GM21723 (cell line): ENCODE measurements at regions not wholly inside any gene's neighbourhood (a gene's known extent, or its start where the extent isn't known, plus 50 kb on each side); places are given as distances from the start of the nearest gene placed in this dataset.
"Not testable (repeated sequence)": the region's sequence is repeated elsewhere in the genome, so short reads cannot be mapped to it uniquely, and the experiment has no call there.

Experiments used
- ATAC-seq: cut with Tn5 transposase; IDR thresholded peaks from one replicate; pipeline ENCODE4 v1.9.1; 2021; ENCODE audit warnings: mild to moderate bottlenecking, moderate library complexity; ENCODE audit not compliant: unreplicated experiment

DNA sequence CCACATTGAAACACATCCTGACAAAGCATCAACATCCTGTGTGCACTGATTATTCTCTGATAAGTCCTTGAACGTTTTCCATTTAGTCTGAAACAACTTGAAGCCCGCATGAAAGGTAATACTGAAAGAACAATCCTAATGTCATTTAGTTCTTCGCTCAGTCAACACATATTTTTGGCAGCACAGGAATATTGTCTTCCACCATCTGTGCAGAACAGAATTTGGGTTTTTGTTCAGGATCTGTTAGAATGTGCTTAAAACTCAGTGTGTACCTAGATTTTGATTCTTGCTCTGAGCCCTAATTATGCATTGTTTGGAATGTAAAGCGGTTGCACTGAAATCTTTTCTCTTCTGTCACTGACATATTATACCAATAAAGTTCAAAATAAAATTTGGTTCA, 1036.6 kb downstream of the CDH11 start:
- no peak for ATAC-seq

DNA sequence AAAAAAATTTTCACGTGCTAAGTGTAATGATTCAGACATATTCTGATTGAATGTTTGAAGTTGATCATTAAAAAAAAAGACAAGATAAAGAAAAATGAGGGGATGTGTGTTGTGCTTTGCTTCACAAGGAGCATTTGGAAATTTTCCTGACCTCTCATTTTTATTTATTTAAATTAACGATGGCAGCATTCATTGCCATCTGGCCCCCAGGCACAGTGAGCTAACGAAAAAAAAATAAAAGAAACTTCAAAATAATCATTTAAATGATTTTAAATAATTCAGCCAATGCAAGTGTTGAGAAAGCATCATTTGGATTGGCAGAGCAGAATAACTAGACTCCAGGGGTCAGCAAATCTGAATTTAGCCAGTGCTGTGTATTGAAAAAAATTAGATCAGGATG, 1037.2 kb downstream of the CDH11 start:
- no peak for ATAC-seq

DNA sequence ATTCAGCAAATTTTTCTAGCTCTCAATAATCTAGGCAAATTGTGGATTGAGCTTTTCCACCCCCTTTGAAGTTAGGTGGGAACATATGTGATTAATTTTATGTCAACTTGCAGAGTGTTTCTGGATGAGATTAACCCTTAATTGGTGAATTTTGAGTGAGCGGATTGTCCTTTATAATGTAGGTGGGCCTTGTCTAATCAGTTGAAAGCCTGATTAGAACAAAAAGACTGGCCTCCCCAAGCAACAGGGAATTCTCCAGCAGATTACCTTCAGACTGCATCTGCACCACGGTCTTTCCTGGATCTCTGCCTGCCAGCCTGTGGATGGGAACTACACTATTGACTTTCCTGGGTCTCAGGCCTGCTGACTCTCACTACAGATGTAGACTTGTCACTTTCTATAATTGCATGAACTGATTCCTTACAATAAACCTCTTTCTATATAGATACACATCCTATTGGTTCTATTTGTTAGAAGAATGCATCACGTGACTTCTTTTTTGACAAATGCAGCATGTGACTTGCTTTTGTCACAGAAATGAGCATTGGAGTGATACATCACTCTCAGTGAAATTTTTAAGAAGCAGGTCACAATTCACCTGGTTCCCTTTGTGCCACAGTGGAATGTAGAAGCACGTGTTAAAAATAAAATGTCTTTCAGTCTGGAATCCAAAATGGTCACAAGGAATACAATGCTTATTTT, 1038.3 kb downstream of the CDH11 start:
- no peak for ATAC-seq

DNA sequence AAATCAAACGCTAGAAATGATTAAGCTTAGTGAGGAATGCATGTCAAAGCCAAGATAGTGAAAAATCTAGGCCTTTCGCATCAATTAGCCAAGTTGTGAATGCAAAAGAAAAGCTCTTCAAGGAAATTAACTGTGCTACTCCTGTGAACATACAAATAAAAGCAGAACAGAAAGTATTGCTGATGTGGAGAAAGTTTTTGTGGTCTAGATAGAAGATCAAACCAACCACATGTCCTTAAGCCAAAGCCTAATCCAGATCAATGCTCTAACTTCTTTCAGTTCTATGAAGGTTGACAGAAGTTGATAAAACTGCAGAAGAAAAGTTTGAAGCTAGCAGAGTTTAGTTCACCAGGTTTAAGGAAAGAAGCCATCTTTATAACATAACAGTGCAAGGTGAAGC, 1044.6 kb downstream of the CDH11 start:
- ATAC-seq: no peak

DNA sequence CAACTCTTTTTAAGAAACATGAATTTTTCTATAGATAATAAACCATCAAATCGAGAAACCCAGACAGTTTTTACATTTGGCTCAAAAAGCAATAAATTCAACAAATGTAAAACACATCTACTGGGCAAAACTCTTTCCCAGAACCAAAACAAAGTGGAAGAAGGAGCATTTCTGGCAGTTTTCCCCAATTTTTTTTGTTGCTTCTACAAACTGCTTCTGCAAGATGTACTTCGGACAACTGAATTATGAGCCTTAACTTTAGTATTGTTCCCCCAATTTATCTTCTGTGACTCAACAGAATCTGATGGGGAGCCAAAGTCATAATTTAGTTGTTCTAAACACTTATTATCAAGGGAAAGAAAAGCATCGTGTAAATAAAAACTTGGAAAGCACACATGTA, 1047.2 kb downstream of the CDH11 start:
- no peak for ATAC-seq

DNA sequence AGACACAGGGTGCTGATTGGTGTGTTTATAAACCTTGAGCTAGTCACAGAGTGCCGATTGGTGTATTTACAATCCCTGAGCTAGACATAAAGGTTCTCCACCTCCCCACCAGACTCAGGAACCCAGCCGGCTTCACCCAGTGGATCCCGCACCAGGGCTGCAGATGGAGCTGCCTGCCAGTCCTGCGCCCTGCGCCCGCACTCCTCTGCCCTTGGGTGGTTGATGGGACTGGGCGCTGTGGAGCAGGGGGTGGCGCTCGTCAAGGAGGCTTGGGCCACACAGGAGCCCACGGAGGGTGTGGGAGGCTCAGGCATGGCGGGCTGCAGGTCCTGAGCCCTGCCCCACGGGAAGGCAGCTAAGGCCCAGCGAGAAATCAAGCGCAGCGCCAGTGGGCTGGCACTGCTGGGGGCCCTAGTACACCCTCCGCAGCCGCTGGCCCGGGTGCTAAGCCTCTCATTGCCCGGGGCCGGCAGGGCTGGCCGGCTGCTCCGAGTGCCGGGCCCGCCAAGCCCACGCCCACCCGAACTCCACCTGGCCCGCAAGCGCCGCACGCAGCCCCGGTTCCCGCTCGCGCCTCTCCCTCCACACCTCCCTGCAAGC, 1049.6 kb downstream of the CDH11 start:
- ATAC-seq: not testable (repeated sequence)

DNA sequence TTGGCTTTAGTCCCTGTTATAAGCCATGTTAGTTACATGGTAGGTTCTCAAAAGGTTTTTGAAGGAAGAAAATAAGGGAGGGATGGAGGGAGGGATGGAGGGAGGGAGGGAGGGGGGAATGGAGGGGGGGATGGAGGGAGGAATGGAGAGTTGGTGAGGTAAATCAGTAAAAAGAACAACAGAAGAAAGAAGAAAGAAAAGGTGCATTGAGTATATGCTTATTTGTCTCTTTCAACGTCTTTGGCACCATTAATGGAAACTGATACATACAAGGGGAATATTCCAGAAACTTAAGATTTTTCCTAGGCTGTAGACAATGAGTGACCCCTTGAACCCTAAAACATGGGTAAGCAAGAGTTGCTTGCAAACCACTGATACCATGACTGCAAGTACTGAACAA, 1056.3 kb downstream of the CDH11 start:
- no peak for ATAC-seq

DNA sequence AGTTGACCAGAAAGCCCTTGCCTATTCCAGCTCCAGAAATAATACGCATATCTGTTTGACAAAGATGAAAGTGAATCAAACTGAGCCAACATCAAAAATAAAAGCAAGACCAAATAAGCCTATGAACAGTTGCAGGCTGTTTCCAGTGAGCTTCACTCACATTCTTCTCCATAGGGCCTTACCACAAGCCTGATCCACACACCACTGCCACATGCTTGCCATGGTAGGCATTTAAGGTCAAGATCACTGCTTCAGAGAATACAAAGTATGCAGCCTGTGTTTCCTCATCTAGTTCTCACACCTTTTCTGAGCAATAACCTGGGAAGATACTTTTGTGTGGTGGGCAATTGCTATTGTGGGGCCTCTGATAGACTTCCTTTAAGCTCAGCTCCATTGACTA, 1060.2 kb downstream of the CDH11 start:
- no peak for ATAC-seq

DNA sequence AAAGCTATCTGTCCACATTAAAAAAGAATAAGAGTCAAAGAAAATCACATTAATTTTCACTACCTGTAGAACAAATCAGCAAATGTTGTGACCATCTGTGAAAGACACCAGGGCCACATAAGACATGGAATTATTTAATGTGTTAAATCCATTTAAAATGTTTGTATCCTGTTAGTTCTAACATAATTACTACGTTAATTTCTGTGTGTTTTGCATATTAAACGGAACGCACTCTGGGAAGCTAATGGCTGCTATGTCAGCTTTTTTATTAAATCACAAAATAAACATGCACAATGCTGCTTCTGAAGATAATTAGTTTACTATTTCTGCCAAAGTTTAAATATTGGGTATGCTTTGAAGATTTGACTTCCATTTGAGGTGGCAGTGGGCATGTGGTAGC, 1061.2 kb downstream of the CDH11 start:
- ATAC-seq: no peak

DNA sequence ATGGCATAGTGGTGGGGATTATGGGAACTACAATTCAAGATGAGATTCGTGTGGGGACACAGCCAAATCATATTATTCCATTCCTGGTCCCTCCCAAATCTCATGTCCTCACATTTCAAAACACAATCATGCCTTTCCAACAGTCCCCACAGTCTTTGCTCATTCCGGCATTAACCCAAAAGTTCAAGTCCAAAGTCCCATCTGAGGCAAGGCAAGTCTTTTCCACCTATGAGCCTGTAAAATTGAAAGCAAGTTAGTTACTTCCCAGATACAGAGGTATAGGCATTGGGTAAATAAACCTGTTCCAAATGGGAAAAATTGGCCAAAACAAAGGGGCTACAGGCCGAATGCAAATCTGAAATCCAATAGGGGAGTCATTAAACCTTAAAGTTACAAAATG, 1063.2 kb downstream of the CDH11 start:
- ATAC-seq: no peak

DNA sequence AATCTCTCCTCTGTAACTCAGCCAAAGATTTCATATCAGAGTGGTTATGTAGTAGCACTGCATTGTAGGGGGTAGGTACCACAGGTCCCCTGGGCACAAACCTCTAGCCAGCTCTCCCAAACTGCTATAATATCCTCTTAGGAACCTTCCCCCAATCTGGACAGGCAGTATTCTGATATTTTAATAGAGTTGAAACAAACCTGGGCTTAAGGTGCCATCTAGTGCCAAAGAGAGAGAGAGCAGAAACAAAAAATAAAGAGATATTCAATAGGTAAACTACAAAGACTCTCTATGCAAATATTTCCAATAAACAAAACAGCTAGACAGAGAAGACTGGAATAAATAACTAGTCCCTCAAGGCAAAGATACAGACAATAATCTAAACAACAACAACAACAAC, 1070.0 kb downstream of the CDH11 start:
- no peak for ATAC-seq

DNA sequence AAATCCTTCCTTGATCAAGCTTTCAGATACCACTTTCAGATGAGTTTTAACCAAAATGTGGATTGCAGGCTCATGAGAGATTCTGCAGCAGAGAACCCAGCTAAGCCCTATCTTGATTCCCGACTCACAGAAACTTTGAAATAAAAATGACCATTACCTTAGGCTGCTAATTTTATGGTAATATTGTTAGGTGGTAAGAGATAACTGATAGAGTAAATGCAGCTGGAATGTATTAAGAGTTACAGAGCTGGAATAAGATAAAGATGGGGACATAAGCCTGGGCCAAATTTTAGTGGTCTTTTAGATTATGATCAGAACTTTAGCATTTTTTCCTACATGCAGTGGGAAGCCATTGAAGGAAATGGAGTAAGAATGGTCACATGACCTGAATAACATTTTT, 1074.0 kb downstream of the CDH11 start:
- ATAC-seq: no peak

DNA sequence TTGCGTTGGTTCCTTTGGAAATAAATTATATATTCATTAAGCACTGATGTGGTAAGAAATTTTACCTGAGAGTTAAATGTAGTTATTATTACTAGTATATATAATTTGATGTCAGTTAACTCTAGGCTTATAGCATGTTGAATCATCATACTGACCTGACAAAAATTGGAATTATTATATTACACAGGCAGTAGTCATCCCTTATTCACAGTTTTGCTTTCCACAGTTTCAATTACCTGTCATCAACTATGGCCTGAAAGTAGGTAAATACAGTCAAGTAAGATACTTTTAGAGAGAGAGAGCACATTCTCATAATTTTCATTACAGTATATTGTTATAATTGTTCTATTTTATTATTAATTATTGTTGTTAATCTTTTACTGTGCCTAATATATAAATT, 1074.7 kb downstream of the CDH11 start:
- no peak for ATAC-seq

DNA sequence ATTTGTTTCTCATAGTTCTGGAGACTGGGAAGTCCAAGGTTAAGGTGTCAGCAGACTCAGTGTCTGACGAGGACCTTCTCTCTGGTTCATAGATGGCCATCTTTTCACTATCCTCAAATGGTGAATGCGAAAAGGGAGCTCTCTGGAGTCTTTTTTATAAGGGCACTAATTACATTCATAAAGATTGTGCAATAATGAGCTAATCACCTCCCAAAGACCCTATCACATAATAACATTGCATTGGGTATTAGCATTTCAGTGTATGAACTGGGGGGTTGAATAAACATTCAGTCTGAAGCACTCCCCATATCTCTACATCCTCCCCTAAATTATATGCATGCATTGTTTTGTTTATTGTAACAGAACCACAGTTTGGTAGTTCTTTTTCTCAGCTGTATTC, 1086.5 kb downstream of the CDH11 start:
- ATAC-seq: no peak

DNA sequence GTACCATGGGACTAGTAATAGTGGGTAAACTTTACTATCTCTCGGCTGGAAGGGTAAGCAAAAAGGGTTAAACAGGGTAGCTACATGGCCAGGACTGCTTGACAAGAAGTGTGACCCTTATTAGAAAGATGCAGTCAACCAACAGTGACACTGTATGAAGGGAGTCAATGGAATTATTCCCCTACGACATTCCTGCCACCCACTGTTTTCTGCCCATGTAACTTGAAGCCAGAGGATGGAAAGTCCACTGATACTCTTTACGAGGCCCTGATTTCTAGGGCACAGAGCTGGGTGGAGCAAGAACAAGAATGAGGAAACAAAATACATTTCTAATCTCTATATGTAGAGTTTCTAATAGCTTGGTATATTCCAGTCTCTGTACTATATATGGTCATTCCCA, 1102.5 kb downstream of the CDH11 start:
- no peak for ATAC-seq

DNA sequence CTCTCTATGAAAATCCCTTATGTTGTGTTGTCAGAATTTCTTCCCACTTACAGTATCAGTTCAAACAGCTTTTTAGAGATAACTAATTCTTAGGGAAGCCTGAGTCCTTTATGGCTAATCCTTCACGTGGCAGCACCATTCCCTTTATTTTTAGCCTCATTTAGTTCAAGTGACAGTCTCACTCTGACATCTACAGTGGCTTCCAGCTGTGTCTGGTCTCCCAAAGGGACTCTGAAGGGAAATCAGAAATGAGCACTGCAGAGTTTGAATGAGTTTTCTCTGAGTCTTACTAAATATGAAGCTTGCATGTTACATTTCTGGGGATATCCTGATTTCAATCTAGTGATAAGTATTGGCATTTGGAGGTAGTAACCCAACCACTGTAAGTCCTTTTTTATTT, 1104.1 kb downstream of the CDH11 start:
- ATAC-seq: no peak

DNA sequence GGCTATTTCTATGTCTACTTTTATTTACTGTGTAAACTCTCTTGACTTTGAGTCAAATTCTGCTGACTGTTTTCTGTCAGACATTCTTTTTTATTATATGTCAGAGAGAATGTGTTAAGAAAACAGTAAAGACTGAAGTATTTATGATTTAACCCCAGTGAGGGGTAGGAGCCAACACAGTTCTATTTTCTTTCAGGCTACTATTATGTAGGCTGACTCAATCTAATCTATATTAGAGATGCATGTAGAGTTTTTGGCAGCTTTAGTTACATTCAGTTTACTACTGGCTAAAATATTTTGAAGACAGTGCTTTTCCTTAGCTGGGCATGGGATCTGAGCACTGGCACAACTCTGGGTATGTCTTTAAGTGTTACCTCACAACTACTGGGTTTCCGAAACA, 1108.0 kb downstream of the CDH11 start:
- ATAC-seq: no peak

DNA sequence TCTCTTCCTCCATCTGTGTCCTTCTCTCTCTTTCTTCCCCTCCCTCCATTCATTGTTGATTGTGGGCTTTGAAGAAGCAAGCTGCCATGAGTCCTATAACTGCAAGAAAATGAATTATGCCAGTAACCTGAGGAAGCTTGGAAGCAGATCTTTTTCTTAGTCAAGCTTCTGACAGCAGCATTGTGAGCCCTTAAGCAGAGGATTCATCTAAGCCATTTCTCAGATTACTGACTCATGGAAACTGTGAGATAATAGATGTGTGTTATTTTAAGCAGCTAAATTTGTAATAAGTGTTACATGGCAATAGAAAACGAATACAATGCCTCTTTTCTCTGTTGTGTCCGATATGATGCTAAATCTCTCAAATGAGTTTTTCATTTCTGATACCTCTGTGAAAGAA, 1109.7 kb downstream of the CDH11 start:
- ATAC-seq: no peak

DNA sequence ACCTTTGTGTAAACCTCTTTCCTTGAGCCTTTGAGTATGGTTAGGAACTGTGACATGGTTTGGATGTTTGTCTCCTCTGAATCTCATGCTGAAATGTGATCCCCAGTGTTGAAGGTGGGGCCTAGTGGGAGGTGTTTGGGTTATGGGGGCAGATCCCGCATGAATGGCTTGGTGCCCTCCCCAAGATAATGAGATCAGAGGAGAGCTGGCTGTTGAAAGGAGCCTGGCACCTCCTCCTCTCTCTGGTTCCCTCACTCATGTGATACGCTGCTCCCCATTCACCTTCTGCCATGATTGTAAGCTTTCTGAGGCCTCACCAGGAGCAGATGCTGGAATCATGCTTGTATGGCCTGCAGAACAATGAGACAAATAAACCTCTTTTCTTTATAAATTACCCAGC, 1110.2 kb downstream of the CDH11 start:
- ATAC-seq: no peak

DNA sequence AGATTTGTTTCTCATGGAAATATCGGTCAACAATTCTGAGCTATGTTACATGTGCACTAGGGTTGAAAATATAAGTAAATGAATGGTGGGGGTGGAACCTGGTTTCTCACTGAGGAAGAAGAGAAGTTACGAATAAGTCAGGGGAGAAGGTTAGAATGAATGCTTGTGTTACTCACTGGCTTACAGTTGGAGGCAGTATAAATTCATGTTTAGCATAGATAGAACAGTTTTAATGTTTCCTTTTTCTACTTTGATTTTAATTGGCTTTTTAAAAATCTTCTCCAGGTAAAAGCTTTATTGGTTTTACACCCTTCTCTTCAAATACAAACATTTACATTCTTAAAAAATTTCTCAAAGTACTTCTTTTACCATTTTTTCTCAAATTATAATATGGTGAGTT, 1113.7 kb downstream of the CDH11 start:
- ATAC-seq: no peak

DNA sequence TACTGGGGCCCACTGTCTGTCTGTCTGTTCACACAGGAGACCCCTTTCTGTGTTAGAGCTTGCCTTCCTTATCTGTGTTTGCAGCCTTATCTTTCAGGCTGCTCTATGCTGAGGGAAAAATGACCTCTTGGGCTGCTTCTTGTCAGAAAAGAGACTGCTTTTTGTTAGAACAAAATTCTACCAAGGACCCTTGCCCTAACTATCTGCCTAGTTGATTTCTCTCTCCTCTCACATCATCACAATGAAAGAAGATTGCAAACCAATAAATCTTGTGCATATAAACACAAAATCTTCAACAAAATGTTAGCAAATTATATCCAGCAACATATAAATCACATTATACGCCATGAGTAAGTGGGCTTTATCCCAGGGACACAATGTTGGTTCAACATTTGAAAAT, 1117.7 kb downstream of the CDH11 start:
- no peak for ATAC-seq

DNA sequence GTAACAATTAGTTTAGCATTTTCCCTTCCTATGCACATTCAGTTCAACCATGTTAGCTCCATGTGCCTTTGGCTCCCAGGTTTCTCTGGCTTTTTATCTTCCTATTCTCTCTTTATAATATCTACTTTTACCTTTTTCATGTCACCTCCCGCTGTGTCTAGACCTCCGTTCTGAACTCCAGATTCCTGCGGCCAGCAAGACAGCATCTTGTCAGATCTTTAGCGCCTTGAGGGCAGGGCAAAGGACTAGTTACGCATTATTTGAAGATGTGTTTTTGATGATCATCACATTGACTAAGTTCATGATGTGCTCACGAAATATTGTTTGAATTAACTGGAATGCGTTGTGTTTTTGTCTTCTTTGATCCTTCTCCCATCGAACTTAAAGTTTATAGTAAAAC, 1126.8 kb downstream of the CDH11 start:
- no peak for ATAC-seq

DNA sequence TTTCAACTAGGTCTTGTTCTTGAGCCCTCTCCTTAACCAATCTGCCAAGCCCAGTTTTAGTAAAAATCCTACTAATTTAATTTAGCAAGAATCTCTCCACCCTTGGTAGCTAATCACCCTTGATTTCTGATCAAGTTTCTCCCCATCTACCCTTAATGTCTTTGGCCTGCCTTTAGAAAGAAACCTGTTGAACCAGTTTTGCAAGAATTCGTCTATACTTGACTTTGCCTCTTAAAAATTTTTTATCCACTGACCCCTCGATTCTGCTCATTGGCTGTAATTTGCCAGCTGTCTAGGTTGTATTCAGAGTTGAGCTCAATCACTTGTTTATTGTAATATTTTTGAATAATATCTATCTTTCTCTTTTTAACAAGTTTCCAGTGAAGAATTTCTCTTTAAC, 1138.5 kb downstream of the CDH11 start:
- ATAC-seq: no peak
